CD14-positive monocyte (primary cell): ENCODE measurements at regions not wholly inside any gene's neighbourhood (a gene's known extent, or its start where the extent isn't known, plus 50 kb on each side); places are given as distances from the start of the nearest gene placed in this dataset.

ENCODE experiments used
- DNase-seq, 3 donors: peaks; one replicate each; pipeline ENCODE4 v3.0.0-alpha.2; 2011 to 2022
- H2AFZ ChIP-seq: 2 replicates; pipeline ENCODE4 v1.6.0; 2012; ENCODE audit warnings: mild to moderate bottlenecking, low read depth, low read length, inconsistent platforms; ENCODE audit not compliant: insufficient read depth, poor library complexity, severe bottlenecking
- H3K27ac ChIP-seq, 2 donors: 1 replicate in 1 of 2; 2 replicates in 1 of 2; pipeline ENCODE4 v1.5.1; 2012 to 2013; ENCODE audit warnings: low read length in 2 of 2, control low read depth in 1 of 2, inconsistent platforms in 1 of 2, low read depth in 1 of 2, mild to moderate bottlenecking in 1 of 2
- H3K27me3 ChIP-seq, 2 donors: one replicate each; pipeline versions ENCODE4 v1.6.0 to v1.6.1; 2011 to 2013; ENCODE audit warnings: low read length in 2 of 2; ENCODE audit not compliant: control insufficient read depth in 2 of 2, insufficient read depth in 2 of 2
- H3K36me3 ChIP-seq, 2 donors: replicated peaks in 1 of 2; 1 replicate in 1 of 2; 2 replicates in 1 of 2; pipeline versions ENCODE4 v1.5.1 to v1.6.1; 2012 to 2013; ENCODE audit warnings: low read length in 2 of 2, control low read depth in 1 of 2, inconsistent platforms in 1 of 2, mild to moderate bottlenecking in 1 of 2; ENCODE audit not compliant: insufficient read depth in 2 of 2, control insufficient read depth in 1 of 2
- H3K4me1 ChIP-seq, 2 donors: 1 replicate in 1 of 2; 2 replicates in 1 of 2; pipeline versions ENCODE4 v1.5.1 to v1.6.1; 2012 to 2013; ENCODE audit warnings: low read length in 2 of 2, control low read depth in 1 of 2, inconsistent platforms in 1 of 2, mild to moderate bottlenecking in 1 of 2, moderate library complexity in 1 of 2; ENCODE audit not compliant: insufficient read depth in 2 of 2, control insufficient read depth in 1 of 2
- H3K4me2 ChIP-seq: replicated peaks from 2 replicates; pipeline ENCODE3; 2012; ENCODE audit warnings: low read length, moderate library complexity, mild to moderate bottlenecking; ENCODE audit not compliant: poor library complexity, severe bottlenecking; ENCODE audit errors: extremely low read depth
- H3K4me3 ChIP-seq, 3 experiments: fragments of 200-600 bp in 1 of 3; sonication (generic) in 1 of 3; replicated peaks in 1 of 3; 1 replicate in 2 of 3; 2 replicates in 1 of 3; pipeline ENCODE4 v1.5.1; 2011 to 2013; ENCODE audit warnings: low read length in 3 of 3, mild to moderate bottlenecking in 3 of 3, control low read depth in 2 of 3, low read depth in 2 of 3, inconsistent platforms in 1 of 3, moderate library complexity in 1 of 3
- H3K79me2 ChIP-seq: 2 replicates; pipeline ENCODE4 v1.6.0; 2012; ENCODE audit warnings: mild to moderate bottlenecking, control low read depth, inconsistent platforms, low read length, moderate library complexity; ENCODE audit not compliant: insufficient read depth
- H3K9ac ChIP-seq: 2 replicates; pipeline ENCODE4 v1.6.0; 2017; ENCODE audit warnings: low read length, mild to moderate bottlenecking; ENCODE audit not compliant: insufficient read depth, poor library complexity, severe bottlenecking
- H3K9me3 ChIP-seq, 2 donors: replicated peaks in 1 of 2; 1 replicate in 1 of 2; 2 replicates in 1 of 2; pipeline versions ENCODE4 v1.5.1 to v1.6.1; 2012 to 2013; ENCODE audit warnings: low read length in 2 of 2, control low read depth in 1 of 2; ENCODE audit not compliant: control insufficient read depth in 1 of 2, insufficient read depth in 1 of 2
- H4K20me1 ChIP-seq: 2 replicates; pipeline ENCODE4 v1.6.0; 2012; ENCODE audit warnings: mild to moderate bottlenecking, low read length, control low read depth, moderate library complexity; ENCODE audit not compliant: insufficient read depth
- H3K27ac Mint-ChIP-seq, 7 donors: one replicate each; pipeline ENCODE4 v1.8.0; 2020; ENCODE audit warnings: mild to moderate bottlenecking in 7 of 7, mixed read lengths in 7 of 7, moderate library complexity in 6 of 7, inconsistent platforms in 2 of 7
- H3K27me3 Mint-ChIP-seq, 3 donors: one replicate each; pipeline ENCODE4 v1.8.0; 2021 to 2022; ENCODE audit warnings: low read depth in 3 of 3, mild to moderate bottlenecking in 3 of 3, mixed read lengths in 3 of 3, moderate library complexity in 3 of 3, inconsistent platforms in 1 of 3
- H3K36me3 Mint-ChIP-seq, 2 donors: one replicate each; pipeline ENCODE4 v1.8.0; 2020; ENCODE audit warnings: mixed read lengths in 2 of 2, inconsistent platforms in 1 of 2, mild to moderate bottlenecking in 1 of 2
- H3K4me1 Mint-ChIP-seq: one replicate; pipeline ENCODE4 v1.8.0; 2020; ENCODE audit warnings: mild to moderate bottlenecking, mixed read lengths
- H3K4me3 Mint-ChIP-seq, 2 donors: one replicate each; pipeline ENCODE4 v1.8.0; 2020; ENCODE audit warnings: mild to moderate bottlenecking in 2 of 2, mixed read lengths in 2 of 2, moderate library complexity in 1 of 2
- H3K9me3 Mint-ChIP-seq, 7 donors: one replicate each; pipeline ENCODE4 v1.8.0; 2020 to 2022; ENCODE audit warnings: mixed read lengths in 7 of 7, mild to moderate bottlenecking in 6 of 7, moderate library complexity in 6 of 7, inconsistent platforms in 2 of 7
- CTCF ChIP-seq: fragments of 200-600 bp; IDR thresholded peaks from one replicate; pipeline ENCODE4 v1.8.0; 2022; ENCODE audit warnings: antibody characterized with exemption, mild to moderate bottlenecking
- WGBS: methylation state at CpG from one replicate; pipeline ENCODE4 v1.1.5; 2013; ENCODE audit warnings: missing lambda C conversion rate; ENCODE audit not compliant: insufficient coverage; 5-methylcytosine and 5-hydroxymethylcytosine counted together
- intact Hi-C, 2 donors: fragments of 100-400 bp; cut with micrococcal nuclease; formaldehyde crosslinking; loops; one replicate each; pipeline versions ENCODE4 v1.15.0 to v1.15.1; 2023

- intact Hi-C loops, result no loop called here
- Mint-ChIP-seq H3K4me1 (no peaks in the 10 kb centered on the region), H3K4me3 (no peak overlapping the region), H3K27me3 (peaks cover 0 to 2% (median 2%) of the 10 kb centered on the region in 3 donors), H3K27ac (no peak overlapping the region), H3K9me3 (peaks cover 0 to 1% (median 0%) of the 10 kb centered on the region in 7 donors), H3K36me3 (no peaks in the 10 kb centered on the region)
- Histone ChIP-seq H2AFZ (no peak overlapping the region), H3K36me3 (no peaks in the 10 kb centered on the region), H4K20me1 (no peaks in the 10 kb centered on the region), H3K27me3 (no peaks in the 10 kb centered on the region), H3K27ac (no peak overlapping the region), H3K79me2 (no peaks in the 10 kb centered on the region), H3K4me1 (no peaks in the 10 kb centered on the region), H3K9me3 (no peaks in the 10 kb centered on the region), H3K9ac (no peak overlapping the region), H3K4me3 (no peak overlapping the region), H3K4me2 (no peak overlapping the region)
- DNase-seq, result no peak
- WGBS, result 100% methylated on average over 1 of the region's 5 CpGs
- no peak for TF ChIP-seq CTCF
Measured at GRCh38 chr2:129212299-129212958, 767.0 kb upstream of the RAB6C start.

- intact Hi-C loops, result no loop called here
- H3K27me3 Mint-ChIP-seq, result peaks cover 0 to 2% (median 1%) of the 10 kb centered on the region in 3 donors
- no peak for DNase-seq
- Histone ChIP-seq H2AFZ (no peak overlapping the region), H3K79me2 (no peaks in the 10 kb centered on the region), H3K36me3 (no peaks in the 10 kb centered on the region), H3K9me3 (no peaks in the 10 kb centered on the region), H3K9ac (no peak overlapping the region), H3K27ac (no peak overlapping the region), H3K4me1 (no peaks in the 10 kb centered on the region), H3K4me3 (no peak overlapping the region), H4K20me1 (no peaks in the 10 kb centered on the region), H3K27me3 (no peaks in the 10 kb centered on the region), H3K4me2 (no peak overlapping the region)
- H3K9me3 Mint-ChIP-seq, result peaks cover 0 to 2% (median 0%) of the 10 kb centered on the region in 7 donors
- H3K4me1 Mint-ChIP-seq, result no peaks in the 10 kb centered on the region
- no peaks in the 10 kb centered on the region for H3K36me3 Mint-ChIP-seq
- no peak overlapping the region for H3K4me3 Mint-ChIP-seq
- WGBS, result 89% methylated on average over 8 of the region's 10 CpGs
- H3K27ac Mint-ChIP-seq, result no peak overlapping the region
- no peak for TF ChIP-seq CTCF
Measured at GRCh38 chr2:129224022-129224421, 755.4 kb upstream of the RAB6C start.
